Cardiac fibroblast (primary cell): ENCODE measurements at regions not wholly inside any gene's neighbourhood (a gene's known extent, or its start where the extent isn't known, plus 50 kb on each side); places are given as distances from the start of the nearest gene placed in this dataset.

Experiments used
- DNase-seq, 2 donors: peaks; one replicate each; pipeline versions ENCODE4 v3.0.0 to v3.0.0-alpha.2; 2010; ENCODE audit warnings: low read depth in 2 of 2
- H3K4me3 ChIP-seq, 2 donors: replicated peaks in 1 of 2; 1 replicate in 1 of 2; 2 replicates in 1 of 2; pipeline ENCODE4 v1.5.1; 2011; ENCODE audit warnings: low read depth in 2 of 2, low read length in 2 of 2, mild to moderate bottlenecking in 2 of 2, moderate library complexity in 1 of 2
- CTCF ChIP-seq: IDR thresholded peaks from one replicate; pipeline ENCODE4 v1.5.1; 2011; ENCODE audit warnings: low read depth, mild to moderate bottlenecking, low read length, inconsistent platforms

- TF ChIP-seq CTCF, result no peak
- H3K4me3 ChIP-seq, result no peak overlapping the region
- no peak for DNase-seq
These were observed 254.3 kb downstream of the SOX4 start for GRCh38 chr6:21847711-21848480.

- DNase-seq, result no peak
- TF ChIP-seq CTCF, result no peak
- H3K4me3 ChIP-seq, result no peak overlapping the region
These were observed 257.1 kb downstream of the SOX4 start for GRCh38 chr6:21850691-21851090.

- no peak for TF ChIP-seq CTCF
- no peak overlapping the region for H3K4me3 ChIP-seq
- DNase-seq, result peak in 1 of 2 donors; percentile 74
These were observed 262.4 kb downstream of the SOX4 start for GRCh38 chr6:21855811-21856455.

- no peak overlapping the region for H3K4me3 ChIP-seq
- peak; percentile 54 to 94 for DNase-seq
- TF ChIP-seq CTCF, result no peak
These were observed 262.9 kb downstream of the SOX4 start for GRCh38 chr6:21856456-21856825.

- TF ChIP-seq CTCF, result no peak
- no peak overlapping the region for H3K4me3 ChIP-seq
- peak; percentile 25 to 88 for DNase-seq
These were observed 263.3 kb downstream of the SOX4 start for GRCh38 chr6:21856844-21857243.

- no peak for TF ChIP-seq CTCF
These were observed 264.5 kb downstream of the SOX4 start for GRCh38 chr6:21858076-21858475.

More at GRCh38 chr6:21858076-21858475, 264.5 kb downstream of the SOX4 start:
- DNase-seq, result no peak
- no peak overlapping the region for H3K4me3 ChIP-seq
